ENCODE measurements at regions not wholly inside any gene's neighbourhood (a gene's known extent, or its start where the extent isn't known, plus 50 kb on each side); places are given as distances from the start of the nearest gene placed in this dataset.

GRCh38 chr2:114213808-114214207 lies 228.6 kb upstream of the DPP10 start:
- no peak overlapping the region for H3K27ac ChIP-seq (replicated peaks)
- no peak for DNase-seq (ENCODE audit: low read depth in 1 of 2, low spot score in 1 of 2)
- TF ChIP-seq POLR2AphosphoS5 (IDR thresholded peaks at IDR 0.05; ENCODE audit: low read depth) = no peak
- no peak for TF ChIP-seq SPI1 (IDR thresholded peaks at IDR 0.05; ENCODE audit: borderline replicate concordance, low read depth)
- no peak for TF ChIP-seq GABPA (IDR thresholded peaks at IDR 0.05; ENCODE audit: low read depth)
- TF ChIP-seq, protein P1, sequence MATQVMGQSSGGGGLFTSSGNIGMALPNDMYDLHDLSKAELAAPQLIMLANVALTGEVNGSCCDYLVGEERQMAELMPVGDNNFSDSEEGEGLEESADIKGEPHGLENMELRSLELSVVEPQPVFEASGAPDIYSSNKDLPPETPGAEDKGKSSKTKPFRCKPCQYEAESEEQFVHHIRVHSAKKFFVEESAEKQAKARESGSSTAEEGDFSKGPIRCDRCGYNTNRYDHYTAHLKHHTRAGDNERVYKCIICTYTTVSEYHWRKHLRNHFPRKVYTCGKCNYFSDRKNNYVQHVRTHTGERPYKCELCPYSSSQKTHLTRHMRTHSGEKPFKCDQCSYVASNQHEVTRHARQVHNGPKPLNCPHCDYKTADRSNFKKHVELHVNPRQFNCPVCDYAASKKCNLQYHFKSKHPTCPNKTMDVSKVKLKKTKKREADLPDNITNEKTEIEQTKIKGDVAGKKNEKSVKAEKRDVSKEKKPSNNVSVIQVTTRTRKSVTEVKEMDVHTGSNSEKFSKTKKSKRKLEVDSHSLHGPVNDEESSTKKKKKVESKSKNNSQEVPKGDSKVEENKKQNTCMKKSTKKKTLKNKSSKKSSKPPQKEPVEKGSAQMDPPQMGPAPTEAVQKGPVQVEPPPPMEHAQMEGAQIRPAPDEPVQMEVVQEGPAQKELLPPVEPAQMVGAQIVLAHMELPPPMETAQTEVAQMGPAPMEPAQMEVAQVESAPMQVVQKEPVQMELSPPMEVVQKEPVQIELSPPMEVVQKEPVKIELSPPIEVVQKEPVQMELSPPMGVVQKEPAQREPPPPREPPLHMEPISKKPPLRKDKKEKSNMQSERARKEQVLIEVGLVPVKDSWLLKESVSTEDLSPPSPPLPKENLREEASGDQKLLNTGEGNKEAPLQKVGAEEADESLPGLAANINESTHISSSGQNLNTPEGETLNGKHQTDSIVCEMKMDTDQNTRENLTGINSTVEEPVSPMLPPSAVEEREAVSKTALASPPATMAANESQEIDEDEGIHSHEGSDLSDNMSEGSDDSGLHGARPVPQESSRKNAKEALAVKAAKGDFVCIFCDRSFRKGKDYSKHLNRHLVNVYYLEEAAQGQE (IDR thresholded peaks at IDR 0.05; ENCODE audit: insufficient replicate concordance, low read depth) = no peak
- TF ChIP-seq CTCF (IDR thresholded peaks at IDR 0.05; ENCODE audit: insufficient read depth, low read length) = no peak
- H3K27me3 ChIP-seq (ENCODE audit: insufficient read depth, poor library complexity, severe bottlenecking) = no peaks in the 10 kb centered on the region
- H3K4me3 ChIP-seq (replicated peaks; ENCODE audit: insufficient read depth, low read length) = no peak overlapping the region

DNA sequence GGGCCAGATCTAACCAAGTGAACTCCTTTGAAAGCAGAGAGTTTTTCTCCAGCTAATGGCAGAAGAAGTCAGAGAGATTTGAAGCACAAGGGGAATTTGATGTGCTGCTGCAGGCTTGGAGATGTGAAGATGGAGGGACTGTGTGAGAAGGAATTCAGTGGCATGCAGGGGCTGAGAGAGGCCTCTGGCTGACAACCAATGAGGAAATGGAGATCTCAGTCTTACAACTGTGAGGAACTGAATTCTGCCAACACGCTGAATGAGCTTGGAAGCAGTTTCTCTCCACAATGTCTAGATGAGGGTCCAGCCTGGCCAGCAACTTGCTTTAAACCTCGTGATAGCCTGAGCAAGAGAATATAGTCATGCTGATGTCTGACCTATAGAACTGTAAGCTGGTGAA lies 224.1 kb upstream of the DPP10 start:
- TF ChIP-seq CTCF (IDR thresholded peaks at IDR 0.05; ENCODE audit: insufficient read depth, low read length) (no peak), POLR2AphosphoS5 (IDR thresholded peaks at IDR 0.05; ENCODE audit: low read depth) (no peak), GABPA (IDR thresholded peaks at IDR 0.05; ENCODE audit: low read depth) (no peak), SPI1 (IDR thresholded peaks at IDR 0.05; ENCODE audit: borderline replicate concordance, low read depth) (no peak)
- TF ChIP-seq, protein P1 (IDR thresholded peaks at IDR 0.05; ENCODE audit: insufficient replicate concordance, low read depth) = no peak
- DNase-seq (ENCODE audit: low read depth in 1 of 2, low spot score in 1 of 2) = no peak
- no peak overlapping the region for H3K4me3 ChIP-seq (replicated peaks; ENCODE audit: insufficient read depth, low read length)
- H3K27ac ChIP-seq (replicated peaks) = no peak overlapping the region
- no peaks in the 10 kb centered on the region for H3K27me3 ChIP-seq (ENCODE audit: insufficient read depth, poor library complexity, severe bottlenecking)

DNA sequence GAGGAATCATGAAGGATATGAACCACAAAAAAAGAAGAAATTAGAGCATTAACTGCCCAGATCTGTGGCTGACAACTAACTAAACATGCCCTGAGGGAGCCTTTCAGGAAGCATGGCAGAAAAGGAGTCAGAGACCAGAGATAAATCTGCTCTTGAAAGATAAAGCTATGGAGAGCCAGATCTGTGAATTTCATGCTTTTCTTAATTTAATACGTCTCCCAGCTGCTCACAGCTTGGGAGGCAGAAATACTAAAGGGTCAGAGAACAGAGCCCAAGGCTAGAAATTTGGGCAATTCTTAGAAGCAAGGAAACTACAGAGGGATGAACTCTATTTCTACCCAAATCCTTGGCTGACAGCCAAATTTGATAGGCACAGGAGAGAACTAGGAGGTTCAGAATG lies 223.0 kb upstream of the DPP10 start:
- TF ChIP-seq, protein P1 (IDR thresholded peaks at IDR 0.05; ENCODE audit: insufficient replicate concordance, low read depth) = no peak
- TF ChIP-seq SPI1 (IDR thresholded peaks at IDR 0.05; ENCODE audit: borderline replicate concordance, low read depth) = no peak
- TF ChIP-seq CTCF (IDR thresholded peaks at IDR 0.05; ENCODE audit: insufficient read depth, low read length) = no peak
- no peak for TF ChIP-seq POLR2AphosphoS5 (IDR thresholded peaks at IDR 0.05; ENCODE audit: low read depth)
- TF ChIP-seq GABPA (IDR thresholded peaks at IDR 0.05; ENCODE audit: low read depth) = no peak
- Histone ChIP-seq H3K27me3 (ENCODE audit: insufficient read depth, poor library complexity, severe bottlenecking) (no peaks in the 10 kb centered on the region), H3K27ac (replicated peaks) (no peak overlapping the region), H3K4me3 (replicated peaks; ENCODE audit: insufficient read depth, low read length) (no peak overlapping the region)
- DNase-seq (ENCODE audit: low read depth in 1 of 2, low spot score in 1 of 2) = no peak
